Uterus (tissue), 3 donors: ENCODE measurements at regions not wholly inside any gene's neighbourhood (a gene's known extent, or its start where the extent isn't known, plus 50 kb on each side); places are given as distances from the start of the nearest gene placed in this dataset.

Experiments
- DNase-seq, 2 donors: peaks; one replicate each; pipeline ENCODE4 v3.0.0-alpha.2; 2019 to 2020
- H3K27ac ChIP-seq, 2 donors: fragments of 200-600 bp; sonication (generic); 1 replicate in 1 of 2; 2 replicates in 1 of 2; pipeline ENCODE4 v1.5.1; 2016 to 2018
- H3K27me3 ChIP-seq, 2 donors: fragments of 200-600 bp; sonication (generic); one replicate each; pipeline ENCODE4 v1.5.1; 2018 to 2019; ENCODE audit warnings: control low read depth in 1 of 2
- H3K36me3 ChIP-seq, 2 donors: fragments of 200-600 bp; sonication (generic); one replicate each; pipeline ENCODE4 v1.5.1; 2019; ENCODE audit warnings: control low read depth in 1 of 2
- H3K4me1 ChIP-seq, 2 donors: fragments of 200-600 bp; sonication (generic); one replicate each; pipeline ENCODE4 v1.5.1; 2018 to 2019; ENCODE audit warnings: control low read depth in 1 of 2
- H3K4me3 ChIP-seq, 2 donors: fragments of 200-600 bp; sonication (generic); 1 replicate in 1 of 2; 2 replicates in 1 of 2; pipeline ENCODE4 v1.5.1; 2018 to 2019; ENCODE audit warnings: mild to moderate bottlenecking in 1 of 2
- H3K9me3 ChIP-seq, 2 donors: fragments of 200-600 bp; sonication (generic); one replicate each; pipeline ENCODE4 v1.5.1; 2019; ENCODE audit warnings: control low read depth in 1 of 2
- POLR2A ChIP-seq, 2 donors: fragments of 450-650 bp; IDR thresholded peaks; one replicate each; pipeline ENCODE4 v1.6.1; 2016; ENCODE audit warnings: antibody characterized with exemption in 2 of 2, mild to moderate bottlenecking in 1 of 2, moderate library complexity in 1 of 2
- intact Hi-C: fragments of 100-400 bp; cut with DNase I; formaldehyde crosslinking; loops from one replicate; pipeline ENCODE4 v1.15.1; 2023; ENCODE audit warnings: low total_unique reads
- TF ChIP-seq, protein P1 (sequence below), 4 experiments: fragments of 200-600 bp in 2 of 4; fragments of 450-650 bp in 2 of 4; sonication (generic) in 2 of 4; IDR thresholded peaks; one replicate each; pipeline ENCODE4 v1.5.1; 2016 to 2019; ENCODE audit warnings: antibody characterized with exemption in 4 of 4, mild to moderate bottlenecking in 2 of 4, moderate library complexity in 1 of 4
- donor health status: DM: yes; HTN: yes; CAD: no.

DNA sequence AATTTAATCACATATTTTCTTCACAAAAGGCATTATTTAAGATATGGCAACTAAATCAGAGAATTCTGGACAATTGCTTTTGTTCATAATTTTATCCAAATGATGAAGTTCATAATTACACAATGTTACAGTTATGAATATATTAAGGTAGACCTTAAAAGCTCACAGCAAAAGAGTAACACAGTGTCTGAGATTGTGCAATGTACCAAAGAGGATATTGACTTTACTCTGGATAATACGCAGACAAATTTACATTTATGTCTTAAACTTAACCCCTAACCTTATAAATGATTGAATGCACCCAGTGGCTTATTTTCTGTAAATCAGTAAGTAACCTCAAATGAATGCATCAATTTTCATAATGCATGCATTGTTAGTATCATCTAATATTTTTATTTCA, 216.2 kb upstream of the SAMSN1 start:
- no peak overlapping the region for H3K27ac ChIP-seq
- TF ChIP-seq, protein P1, sequence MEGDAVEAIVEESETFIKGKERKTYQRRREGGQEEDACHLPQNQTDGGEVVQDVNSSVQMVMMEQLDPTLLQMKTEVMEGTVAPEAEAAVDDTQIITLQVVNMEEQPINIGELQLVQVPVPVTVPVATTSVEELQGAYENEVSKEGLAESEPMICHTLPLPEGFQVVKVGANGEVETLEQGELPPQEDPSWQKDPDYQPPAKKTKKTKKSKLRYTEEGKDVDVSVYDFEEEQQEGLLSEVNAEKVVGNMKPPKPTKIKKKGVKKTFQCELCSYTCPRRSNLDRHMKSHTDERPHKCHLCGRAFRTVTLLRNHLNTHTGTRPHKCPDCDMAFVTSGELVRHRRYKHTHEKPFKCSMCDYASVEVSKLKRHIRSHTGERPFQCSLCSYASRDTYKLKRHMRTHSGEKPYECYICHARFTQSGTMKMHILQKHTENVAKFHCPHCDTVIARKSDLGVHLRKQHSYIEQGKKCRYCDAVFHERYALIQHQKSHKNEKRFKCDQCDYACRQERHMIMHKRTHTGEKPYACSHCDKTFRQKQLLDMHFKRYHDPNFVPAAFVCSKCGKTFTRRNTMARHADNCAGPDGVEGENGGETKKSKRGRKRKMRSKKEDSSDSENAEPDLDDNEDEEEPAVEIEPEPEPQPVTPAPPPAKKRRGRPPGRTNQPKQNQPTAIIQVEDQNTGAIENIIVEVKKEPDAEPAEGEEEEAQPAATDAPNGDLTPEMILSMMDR (IDR thresholded peaks at IDR 0.05): no peak
- TF ChIP-seq POLR2A (IDR thresholded peaks at IDR 0.05): no peak
- no peaks in the 10 kb centered on the region for H3K36me3 ChIP-seq
- intact Hi-C loops: no loop called here
- H3K9me3 ChIP-seq: no peaks in the 10 kb centered on the region
- DNase-seq: no peak
- no peaks in the 10 kb centered on the region for H3K4me1 ChIP-seq
- no peak overlapping the region for H3K4me3 ChIP-seq
- H3K27me3 ChIP-seq: no peaks in the 10 kb centered on the region

DNA sequence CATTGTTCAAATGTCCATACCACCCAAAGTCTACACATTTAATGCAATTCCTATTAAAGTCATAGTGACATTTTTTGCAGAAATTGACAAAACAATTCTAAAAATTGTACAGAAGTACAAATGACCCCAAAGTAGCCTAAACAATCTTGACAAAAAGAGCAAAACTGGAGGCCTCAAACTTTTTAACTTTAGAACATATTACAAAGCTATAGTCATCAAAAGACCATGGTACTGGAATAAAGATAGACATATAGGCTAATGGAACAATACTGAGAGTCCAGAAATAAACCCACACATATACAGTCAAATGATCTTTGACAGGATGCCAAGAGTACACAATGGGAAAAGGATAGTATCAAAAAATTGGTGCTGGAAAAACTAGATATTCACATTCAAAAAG, 213.2 kb upstream of the SAMSN1 start:
- TF ChIP-seq, protein P1 (IDR thresholded peaks at IDR 0.05): no peak
- TF ChIP-seq POLR2A (IDR thresholded peaks at IDR 0.05): no peak
- DNase-seq: no peak
- H3K4me1 ChIP-seq: no peaks in the 10 kb centered on the region
- no peak overlapping the region for H3K27ac ChIP-seq
- H3K4me3 ChIP-seq: no peak overlapping the region
- intact Hi-C loops: no loop called here
- H3K9me3 ChIP-seq: no peaks in the 10 kb centered on the region
- no peaks in the 10 kb centered on the region for H3K27me3 ChIP-seq
- H3K36me3 ChIP-seq: no peaks in the 10 kb centered on the region

DNA sequence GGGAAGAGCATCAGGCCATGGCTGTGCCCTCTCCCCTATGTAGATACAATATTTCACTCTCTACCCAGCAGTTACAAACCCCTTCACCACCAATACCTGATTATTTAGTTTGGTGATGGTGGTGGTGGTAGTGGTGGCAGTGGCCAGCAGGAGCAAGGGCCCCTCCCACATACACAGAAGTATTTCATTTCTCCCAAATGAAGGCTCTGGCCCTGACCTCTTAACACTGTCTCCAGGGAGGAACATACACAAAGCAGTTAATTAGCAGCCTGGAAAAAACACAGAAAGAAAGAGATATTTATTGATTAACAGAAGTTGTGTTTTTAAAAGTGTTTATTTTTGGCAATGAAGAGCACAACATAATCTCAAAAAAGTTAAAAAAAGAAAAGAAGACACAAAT, 212.7 kb upstream of the SAMSN1 start:
- no peaks in the 10 kb centered on the region for H3K36me3 ChIP-seq
- H3K27me3 ChIP-seq: no peaks in the 10 kb centered on the region

GRCh38 chr21:14757533-14758327, 211.6 kb upstream of the SAMSN1 start:
- Histone ChIP-seq H3K27ac (no peak overlapping the region), H3K4me1 (no peaks in the 10 kb centered on the region), H3K36me3 (no peaks in the 10 kb centered on the region), H3K4me3 (no peak overlapping the region), H3K9me3 (no peaks in the 10 kb centered on the region), H3K27me3 (no peaks in the 10 kb centered on the region)
- no peak for DNase-seq
- TF ChIP-seq, protein P1 (IDR thresholded peaks at IDR 0.05): no peak
- no peak for TF ChIP-seq POLR2A (IDR thresholded peaks at IDR 0.05)
- intact Hi-C loops: no loop called here

More for the DNA sequence above, 212.7 kb upstream of the SAMSN1 start:
- intact Hi-C loops: no loop called here
- Histone ChIP-seq H3K4me3 (no peak overlapping the region), H3K4me1 (no peaks in the 10 kb centered on the region), H3K9me3 (no peaks in the 10 kb centered on the region), H3K27ac (no peak overlapping the region)
- no peak for DNase-seq
- TF ChIP-seq, protein P1 (IDR thresholded peaks at IDR 0.05): no peak
- no peak for TF ChIP-seq POLR2A (IDR thresholded peaks at IDR 0.05)

GRCh38 chr21:14755086-14755485, 209.0 kb upstream of the SAMSN1 start:
- H3K27ac ChIP-seq: no peak overlapping the region
- DNase-seq: no peak
- H3K36me3 ChIP-seq: no peaks in the 10 kb centered on the region
- H3K27me3 ChIP-seq: no peaks in the 10 kb centered on the region
- H3K4me3 ChIP-seq: no peak overlapping the region
- no peaks in the 10 kb centered on the region for H3K4me1 ChIP-seq
- no peaks in the 10 kb centered on the region for H3K9me3 ChIP-seq
- intact Hi-C loops: no loop called here
- no peak for TF ChIP-seq POLR2A (IDR thresholded peaks at IDR 0.05)
- TF ChIP-seq, protein P1 (IDR thresholded peaks at IDR 0.05): no peak
